ENCODE measurements at regions not wholly inside any gene's neighbourhood (a gene's known extent, or its start where the extent isn't known, plus 50 kb on each side); places are given as distances from the start of the nearest gene placed in this dataset.

- Histone ChIP-seq H3K9me3 (no peaks in the 10 kb centered on the region), H3K4me3 (no peak overlapping the region), H3K4me1 (ENCODE audit: insufficient read depth) (no peaks in the 10 kb centered on the region), H3K27me3 (no peaks in the 10 kb centered on the region), H3K27ac (no peak overlapping the region), H3K36me3 (no peaks in the 10 kb centered on the region)
- TF ChIP-seq, protein P1, sequence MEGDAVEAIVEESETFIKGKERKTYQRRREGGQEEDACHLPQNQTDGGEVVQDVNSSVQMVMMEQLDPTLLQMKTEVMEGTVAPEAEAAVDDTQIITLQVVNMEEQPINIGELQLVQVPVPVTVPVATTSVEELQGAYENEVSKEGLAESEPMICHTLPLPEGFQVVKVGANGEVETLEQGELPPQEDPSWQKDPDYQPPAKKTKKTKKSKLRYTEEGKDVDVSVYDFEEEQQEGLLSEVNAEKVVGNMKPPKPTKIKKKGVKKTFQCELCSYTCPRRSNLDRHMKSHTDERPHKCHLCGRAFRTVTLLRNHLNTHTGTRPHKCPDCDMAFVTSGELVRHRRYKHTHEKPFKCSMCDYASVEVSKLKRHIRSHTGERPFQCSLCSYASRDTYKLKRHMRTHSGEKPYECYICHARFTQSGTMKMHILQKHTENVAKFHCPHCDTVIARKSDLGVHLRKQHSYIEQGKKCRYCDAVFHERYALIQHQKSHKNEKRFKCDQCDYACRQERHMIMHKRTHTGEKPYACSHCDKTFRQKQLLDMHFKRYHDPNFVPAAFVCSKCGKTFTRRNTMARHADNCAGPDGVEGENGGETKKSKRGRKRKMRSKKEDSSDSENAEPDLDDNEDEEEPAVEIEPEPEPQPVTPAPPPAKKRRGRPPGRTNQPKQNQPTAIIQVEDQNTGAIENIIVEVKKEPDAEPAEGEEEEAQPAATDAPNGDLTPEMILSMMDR (IDR thresholded peaks at IDR 0.05) = no peak
- TF ChIP-seq EP300 (IDR thresholded peaks at IDR 0.05) = no peak
- no peak for TF ChIP-seq POLR2A (IDR thresholded peaks at IDR 0.05)
- intact Hi-C loops (cut with DNase I) = no loop called here
- WGBS, 3 donors = 42 to 49% (median 44%) methylated on average over 6 of the region's 6 CpGs
- DNase-seq = no peak
Measured at GRCh38 chr16:13426269-13426668, 493.7 kb upstream of the ERCC4 start.

DNA sequence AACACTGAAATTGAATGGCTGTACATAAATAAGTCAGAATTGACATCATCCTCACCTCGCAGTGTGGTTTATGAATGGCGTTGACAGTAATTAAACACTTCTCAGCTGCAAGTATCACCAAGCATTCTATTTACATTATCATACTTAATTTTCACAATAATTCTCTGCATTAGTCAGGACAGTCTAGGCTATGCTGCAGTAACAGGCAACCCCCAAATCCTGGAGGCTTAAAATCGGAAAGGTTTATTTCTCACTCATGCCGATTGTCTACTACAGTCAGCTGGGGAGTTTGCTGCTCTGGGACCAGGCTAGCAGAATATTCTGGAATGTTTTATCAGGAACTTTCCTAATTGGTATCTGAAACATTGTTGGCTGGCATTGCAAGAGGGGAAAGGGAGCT, 493.2 kb upstream of the ERCC4 start:
- TF ChIP-seq, protein P1 (IDR thresholded peaks at IDR 0.05) = no peak
- TF ChIP-seq POLR2A (IDR thresholded peaks at IDR 0.05) (no peak), EP300 (IDR thresholded peaks at IDR 0.05) (no peak)
- intact Hi-C loops (cut with DNase I) = no loop called here
- Histone ChIP-seq H3K4me1 (ENCODE audit: insufficient read depth) (no peaks in the 10 kb centered on the region), H3K9me3 (no peaks in the 10 kb centered on the region), H3K27ac (no peak overlapping the region), H3K27me3 (no peaks in the 10 kb centered on the region), H3K36me3 (no peaks in the 10 kb centered on the region), H3K4me3 (no peak overlapping the region)
- no peak for DNase-seq
- whole genome bisulfite sequencing, 3 donors = 91 to 97% (median 92%) methylated on average over 4 of the region's 4 CpGs

DNA sequence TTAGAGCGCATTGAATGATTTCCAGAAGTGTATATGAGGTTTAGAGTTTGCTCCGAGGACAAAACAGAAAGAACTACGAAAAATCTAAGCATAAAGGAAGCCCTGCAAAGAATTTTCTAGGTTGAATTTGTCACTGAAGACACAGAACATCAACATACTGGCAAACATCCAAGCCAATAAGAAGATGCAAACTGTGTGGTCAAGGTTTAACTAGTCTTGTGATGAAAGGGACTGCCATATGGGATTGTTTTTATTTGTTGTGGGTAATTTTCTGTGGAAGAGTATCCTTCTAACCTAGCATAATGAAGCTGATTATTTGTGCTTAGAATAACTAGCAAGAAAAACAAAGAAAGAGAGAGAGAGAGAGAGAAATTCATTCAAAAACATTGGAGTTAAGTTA, 492.0 kb upstream of the ERCC4 start:
- Histone ChIP-seq H3K4me1 (ENCODE audit: insufficient read depth) (no peaks in the 10 kb centered on the region), H3K4me3 (no peak overlapping the region), H3K27ac (no peak overlapping the region), H3K27me3 (no peaks in the 10 kb centered on the region), H3K36me3 (no peaks in the 10 kb centered on the region), H3K9me3 (no peaks in the 10 kb centered on the region)
- intact Hi-C loops (cut with DNase I) = no loop called here
- TF ChIP-seq EP300 (IDR thresholded peaks at IDR 0.05) (no peak), POLR2A (IDR thresholded peaks at IDR 0.05) (no peak)
- TF ChIP-seq, protein P1 (IDR thresholded peaks at IDR 0.05) = no peak
- no peak for DNase-seq
- 67 to 75% (median 72%) methylated on average over 3 of the region's 3 CpGs for WGBS, 3 donors

GRCh38 chr16:13429416-13429815, 490.5 kb upstream of the ERCC4 start:
- Histone ChIP-seq H3K4me1 (ENCODE audit: insufficient read depth) (no peaks in the 10 kb centered on the region), H3K4me3 (no peak overlapping the region), H3K27ac (no peak overlapping the region), H3K9me3 (no peaks in the 10 kb centered on the region), H3K27me3 (no peaks in the 10 kb centered on the region), H3K36me3 (no peaks in the 10 kb centered on the region)
- 43 to 71% (median 63%) methylated on average over 1 of the region's 1 CpG for WGBS, 3 donors
- DNase-seq = no peak
- TF ChIP-seq POLR2A (IDR thresholded peaks at IDR 0.05) = no peak
- no peak for TF ChIP-seq EP300 (IDR thresholded peaks at IDR 0.05)
- TF ChIP-seq, protein P1 (IDR thresholded peaks at IDR 0.05) = no peak
- intact Hi-C loops (cut with DNase I) = no loop called here

DNA sequence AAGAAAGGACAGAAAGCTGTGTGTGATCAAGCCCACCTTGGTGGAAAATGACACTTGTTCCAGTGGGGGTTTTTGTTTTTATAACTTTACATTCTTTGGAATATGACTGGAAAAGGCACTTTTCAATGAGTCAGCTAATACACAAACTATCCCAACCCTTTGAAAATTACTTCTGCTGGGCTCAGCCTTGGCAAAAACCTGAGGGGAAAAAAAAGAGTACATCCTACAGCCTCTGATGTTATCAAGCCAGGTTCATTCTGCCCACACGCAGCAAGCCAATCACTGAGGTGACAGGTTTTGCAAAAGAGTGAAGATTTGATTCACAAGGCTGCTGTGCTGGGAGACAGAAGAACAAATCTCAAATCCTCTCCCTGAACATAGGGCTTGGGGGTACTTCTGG, 484.5 kb upstream of the ERCC4 start:
- H3K27me3 ChIP-seq = no peaks in the 10 kb centered on the region
- WGBS, 3 donors = 48 to 66% (median 57%) methylated on average over 1 of the region's 1 CpG
- no peaks in the 10 kb centered on the region for H3K36me3 ChIP-seq
- H3K4me3 ChIP-seq = no peak overlapping the region
- H3K9me3 ChIP-seq = no peaks in the 10 kb centered on the region
- H3K27ac ChIP-seq = no peak overlapping the region
- H3K4me1 ChIP-seq (ENCODE audit: insufficient read depth) = no peaks in the 10 kb centered on the region
- intact Hi-C loops (cut with DNase I) = no loop called here
- no peak for DNase-seq
- no peak for TF ChIP-seq POLR2A (IDR thresholded peaks at IDR 0.05)
- no peak for TF ChIP-seq EP300 (IDR thresholded peaks at IDR 0.05)
- TF ChIP-seq, protein P1 (IDR thresholded peaks at IDR 0.05) = no peak
